Stimulated activated CD8-positive, alpha-beta memory T cell treated with anti-CD3 and anti-CD28 coated beads, Interleukin-15, amount 100 ng/mL, for 4 hours (primary cell): ENCODE measurements at regions not wholly inside any gene's neighbourhood (a gene's known extent, or its start where the extent isn't known, plus 50 kb on each side); places are given as distances from the start of the nearest gene placed in this dataset.
"Not testable (repeated sequence)": the region's sequence is repeated elsewhere in the genome, so short reads cannot be mapped to it uniquely, and the experiment has no call there.

Source experiments
- DNase-seq, 2 donors: peaks; one replicate each; pipeline ENCODE4 v3.0.0-alpha.2; 2020; ENCODE audit warnings: low read depth in 2 of 2

DNA sequence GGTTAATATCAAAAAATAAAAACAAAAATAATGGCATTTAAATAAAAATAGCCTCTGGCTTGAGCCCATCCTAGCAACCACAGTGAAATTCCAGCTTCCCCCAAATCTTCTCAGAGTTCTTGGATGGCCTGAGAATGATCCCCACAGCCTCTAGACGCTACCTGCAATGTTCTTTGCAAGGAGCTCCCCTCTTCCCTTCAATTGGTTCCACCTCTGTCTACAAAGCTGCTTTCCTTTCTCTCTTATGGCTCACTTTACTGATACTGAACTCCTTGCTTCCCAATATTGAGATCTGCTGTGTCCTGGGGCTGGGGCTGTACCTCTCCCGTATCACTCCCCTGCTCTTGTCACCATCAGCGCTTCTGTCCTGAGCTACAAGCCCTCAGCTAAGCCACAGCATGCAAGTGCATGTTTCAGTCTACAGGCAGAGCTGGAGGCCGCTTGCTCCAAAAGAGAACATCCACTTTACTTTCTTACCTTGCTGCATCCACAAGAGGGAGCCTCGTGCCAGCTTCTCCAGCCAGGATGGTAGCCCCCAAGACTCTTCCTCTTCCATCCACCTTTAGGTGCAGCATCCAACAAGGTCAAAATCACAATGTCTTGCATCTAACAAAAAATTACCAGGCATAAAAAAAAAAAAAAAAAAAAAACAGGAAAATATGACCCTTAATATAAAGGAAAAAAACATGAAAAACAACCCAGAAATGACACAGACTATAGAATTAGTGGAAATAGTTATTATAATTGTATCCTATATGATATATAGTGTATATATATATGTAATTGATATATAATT lies 57.4 kb upstream of the PRSS3 start:
- no peak for DNase-seq

DNA sequence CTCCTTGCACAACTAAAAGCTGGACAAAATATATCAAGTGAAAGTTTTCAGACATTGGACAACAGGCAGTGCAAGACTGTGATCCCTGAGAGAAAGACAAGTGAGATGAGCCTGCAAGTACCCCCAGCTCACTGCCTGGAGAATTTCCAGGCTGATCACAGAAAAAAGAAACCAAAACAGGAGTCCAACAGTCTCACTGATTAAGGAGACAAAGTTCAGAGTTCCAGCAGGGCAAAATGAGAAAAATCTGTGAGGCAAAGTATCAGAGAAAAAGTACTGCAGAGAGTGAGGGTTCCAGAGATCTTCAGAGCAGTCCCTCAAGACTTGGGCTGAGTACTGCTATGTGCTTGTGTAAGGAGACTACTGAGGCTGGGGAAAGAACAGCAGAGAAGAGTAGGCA lies 56.0 kb upstream of the PRSS3 start:
- DNase-seq = no peak

DNA sequence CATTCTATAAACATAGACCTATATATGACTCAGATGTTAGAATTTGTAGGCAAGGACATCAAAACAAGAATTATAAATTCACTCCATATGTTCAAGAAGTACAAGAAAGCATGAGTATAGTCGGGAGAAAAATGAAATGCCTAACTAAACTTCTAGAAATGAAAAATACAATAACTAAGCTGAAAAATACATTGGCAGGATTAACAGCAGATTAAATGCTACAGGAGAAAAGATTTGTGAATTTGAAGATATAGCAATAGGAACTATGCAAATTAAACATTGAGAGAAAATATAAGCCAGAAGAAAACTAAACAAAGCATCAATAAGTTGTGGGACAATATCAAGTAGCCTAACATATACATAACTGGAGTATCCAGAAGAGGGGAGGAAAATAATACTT lies 55.3 kb upstream of the PRSS3 start:
- DNase-seq = no peak

DNA sequence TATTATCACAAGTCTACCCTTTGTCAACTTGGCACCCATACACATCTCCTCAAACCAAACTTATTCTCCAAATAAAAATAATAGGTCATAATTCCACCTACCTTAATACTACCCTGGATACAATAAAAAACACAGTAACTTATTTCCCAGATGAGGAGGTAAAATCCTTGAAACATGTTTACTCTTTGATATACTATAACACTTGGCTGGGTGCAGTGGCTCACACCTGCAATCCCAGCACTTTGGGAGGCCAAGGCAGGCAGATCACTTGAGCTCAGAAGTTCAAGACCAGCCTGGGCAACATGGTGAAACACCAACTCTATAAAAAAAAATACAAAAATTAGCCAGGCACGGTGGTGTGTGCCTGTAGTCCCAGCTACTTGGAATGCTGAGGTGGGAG lies 54.4 kb upstream of the PRSS3 start:
- DNase-seq = not testable (repeated sequence)

DNA sequence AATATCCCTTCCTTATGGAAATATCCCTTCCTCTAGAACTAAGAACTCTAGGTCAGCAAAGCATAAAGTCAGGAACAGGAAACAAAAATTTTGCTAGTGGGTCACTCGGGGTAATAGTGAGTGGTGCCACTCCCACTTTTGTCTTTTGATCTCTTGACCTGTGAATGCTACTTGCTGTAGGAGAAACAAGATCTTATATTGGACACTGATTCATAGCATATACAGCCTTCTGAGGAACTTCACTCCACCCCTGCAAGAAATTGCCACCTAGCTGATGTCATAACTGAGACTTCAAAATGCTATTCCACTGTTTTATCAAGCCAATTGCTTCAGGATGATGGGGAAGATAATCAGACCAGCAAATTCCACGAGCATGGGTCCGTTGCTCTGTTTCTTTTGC lies 53.3 kb upstream of the PRSS3 start:
- no peak for DNase-seq

DNA sequence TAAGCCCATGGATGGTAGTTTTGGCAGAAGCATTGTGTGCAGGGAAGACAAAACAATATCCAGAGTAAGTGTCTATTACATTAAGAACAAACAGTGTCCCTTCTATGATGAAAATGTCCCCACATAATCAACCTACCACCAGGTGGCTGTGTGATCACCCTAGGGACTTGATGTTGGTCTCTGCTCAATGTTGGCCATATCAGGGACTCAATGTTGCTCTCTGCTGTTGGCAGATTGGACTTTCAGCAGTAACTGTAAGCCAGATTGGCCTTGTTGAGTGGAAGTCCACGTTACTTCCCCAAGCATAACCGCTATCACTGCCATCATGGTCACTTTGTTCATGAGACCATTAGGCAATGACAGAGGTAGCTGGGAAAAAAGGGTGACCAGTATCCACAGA lies 52.8 kb upstream of the PRSS3 start:
- no peak for DNase-seq
